GM12874 (cell line): ENCODE measurements at regions not wholly inside any gene's neighbourhood (a gene's known extent, or its start where the extent isn't known, plus 50 kb on each side); places are given as distances from the start of the nearest gene placed in this dataset.

Source experiments
- CTCF ChIP-seq: IDR thresholded peaks from 2 replicates; pipeline ENCODE4 v1.5.1; 2011; ENCODE audit warnings: low read depth, mild to moderate bottlenecking, control low read depth, low read length, moderate library complexity; ENCODE audit not compliant: insufficient read depth

DNA sequence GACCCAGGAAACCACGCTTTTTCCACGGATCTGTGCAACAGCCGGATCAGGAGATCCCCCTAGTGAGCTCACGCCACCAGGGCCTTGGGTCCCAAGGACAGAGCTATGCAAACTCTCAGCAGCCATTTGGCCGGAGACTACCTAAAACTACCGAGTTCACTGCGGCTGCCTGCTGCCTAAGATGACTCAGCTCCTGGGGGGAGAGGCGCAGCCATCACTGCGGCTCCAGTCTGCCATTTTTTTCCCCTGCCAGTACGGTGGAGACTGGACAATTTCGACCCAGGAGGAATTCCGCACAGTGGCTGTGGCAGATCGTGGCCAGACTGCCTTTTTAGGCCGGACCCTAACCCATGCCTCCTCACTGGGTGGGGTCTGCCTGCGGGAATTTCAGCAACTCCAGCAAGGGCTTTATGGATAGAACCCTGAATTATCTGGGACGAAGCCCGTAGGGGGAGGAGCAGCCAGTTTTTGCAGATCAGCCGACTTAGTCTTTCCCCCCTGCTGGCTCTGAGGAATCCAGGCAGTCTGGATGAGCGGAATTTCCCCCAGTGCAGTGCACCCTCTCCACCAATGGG lies 424.9 kb upstream of the UBE2E3 start:
- no peak for TF ChIP-seq CTCF

GRCh38 chr2:180554330-180554729 lies 426.1 kb upstream of the UBE2E3 start:
- TF ChIP-seq CTCF: no peak

DNA sequence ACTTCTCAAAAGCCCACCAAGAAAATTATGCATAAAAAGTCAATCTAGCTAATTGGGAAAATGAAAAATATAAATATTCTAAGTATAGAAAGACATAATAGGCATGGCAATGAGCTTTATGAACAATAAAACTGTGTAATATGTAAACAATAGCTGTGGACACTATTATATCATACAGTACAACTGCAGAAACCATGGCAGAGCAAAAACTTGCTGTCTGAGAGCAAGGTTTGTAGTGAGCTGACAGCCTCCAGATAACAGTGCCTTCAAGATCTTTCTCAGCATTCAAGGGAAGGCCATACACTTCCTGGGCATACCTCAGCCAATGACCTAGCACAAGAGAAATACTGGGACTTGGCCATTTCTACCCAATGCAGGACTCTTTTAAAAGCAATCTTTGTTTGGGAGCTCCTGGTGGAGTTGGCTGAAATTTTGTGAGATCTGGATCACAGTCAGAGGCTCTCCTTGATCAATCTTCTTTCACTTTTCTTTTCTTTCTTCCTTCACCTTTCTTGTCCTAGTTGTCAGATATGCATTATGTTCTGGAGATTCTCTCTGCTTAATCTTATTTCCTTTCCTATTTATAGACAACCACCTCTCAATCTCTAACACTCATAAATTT lies 427.2 kb upstream of the UBE2E3 start:
- TF ChIP-seq CTCF: no peak

DNA sequence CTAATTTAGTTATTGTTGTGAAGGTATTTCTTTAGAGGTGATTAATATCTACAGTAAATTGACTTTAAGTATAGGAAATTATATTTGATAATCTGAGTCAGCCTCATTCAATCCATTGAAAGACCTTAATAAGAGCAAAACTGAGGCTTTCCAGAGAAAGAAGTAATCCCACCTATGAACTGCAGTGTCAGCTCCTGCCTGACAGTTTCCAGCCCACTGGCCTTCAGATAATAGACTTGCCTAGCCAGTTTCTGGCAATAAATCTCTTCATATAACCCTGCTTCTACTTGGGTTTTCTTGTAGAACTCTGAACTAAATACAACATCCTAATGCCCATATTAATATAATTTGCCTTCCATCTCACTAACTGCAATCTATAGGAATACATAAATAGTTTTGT lies 437.9 kb upstream of the UBE2E3 start:
- no peak for TF ChIP-seq CTCF

- no peak for TF ChIP-seq CTCF
Observed at GRCh38 chr2:180540761-180541160, 439.6 kb upstream of the UBE2E3 start.

GRCh38 chr2:180539541-180539940 lies 440.9 kb upstream of the UBE2E3 start:
- no peak for TF ChIP-seq CTCF

- TF ChIP-seq CTCF: no peak
Observed at GRCh38 chr2:180535289-180535688, 445.1 kb upstream of the UBE2E3 start.
